ENCODE measurements at regions not wholly inside any gene's neighbourhood (a gene's known extent, or its start where the extent isn't known, plus 50 kb on each side); places are given as distances from the start of the nearest gene placed in this dataset.

- no peak for TF ChIP-seq CTCF (IDR thresholded peaks at IDR 0.05)
- TF ChIP-seq POLR2A (IDR thresholded peaks at IDR 0.05): no peak
These were observed 696.9 kb downstream of the ZNF385D start for GRCh38 chr3:21054064-21054463.

All from Peyer's patch (tissue), 4 donors.